ENCODE measurements at regions not wholly inside any gene's neighbourhood (a gene's known extent, or its start where the extent isn't known, plus 50 kb on each side); places are given as distances from the start of the nearest gene placed in this dataset.

GRCh38 chr7:17044396-17044795 lies 162.6 kb upstream of the AGR3 start:
- 92% methylated on average over 2 of the region's 2 CpGs; no CpG with 5 or more reads in 1 of the 2 experiments for WGBS, 2 experiments (ENCODE audit: extremely low coverage in 1 of 2, insufficient coverage in 1 of 2, insufficient read length in 1 of 2, insufficient replicate concordance in 2 of 2, low coverage in 1 of 2, low lambda C conversion rate in 2 of 2, missing lambda C conversion rate in 1 of 2)
- no peaks in the 10 kb centered on the region for H3K36me3 ChIP-seq (ENCODE audit: control insufficient read depth in 2 of 4, insufficient read depth in 4 of 4, low read length in 3 of 4)
- no peak overlapping the region for H2BK5ac ChIP-seq (ENCODE audit: low read depth, low read length)
- no peak overlapping the region for H2BK120ac ChIP-seq (replicated peaks; ENCODE audit: low read depth, low read length)
- no peak overlapping the region for H3K14ac ChIP-seq (ENCODE audit: insufficient read length)
- H3K79me2 ChIP-seq (ENCODE audit: control insufficient read depth in 1 of 2, insufficient read depth in 2 of 2, low read length in 2 of 2), result no peaks in the 10 kb centered on the region
- no peak overlapping the region for H3K4ac ChIP-seq (replicated peaks; ENCODE audit: insufficient read length, low read depth, low read length)
- H2AFZ ChIP-seq (ENCODE audit: low read length), result no peak overlapping the region
- H2AK5ac ChIP-seq (ENCODE audit: low read depth, low read length), result no peak overlapping the region
- H3K23ac ChIP-seq (ENCODE audit: insufficient read length), result no peak overlapping the region
- H4K91ac ChIP-seq (replicated peaks; ENCODE audit: insufficient read length, low read length), result no peak overlapping the region
- no peak overlapping the region for H2BK20ac ChIP-seq (ENCODE audit: low read length)
- H3K56ac ChIP-seq (replicated peaks; ENCODE audit: insufficient read length, low read depth, low read length), result no peak overlapping the region
- H3K4me3 ChIP-seq (ENCODE audit: extremely low read depth in 1 of 4, insufficient read depth in 2 of 4, low read depth in 3 of 4, low read length in 4 of 4), result no peak overlapping the region
- POLR2A ChIA-PET (ENCODE audit: partially characterized antibody), result no interaction called here
- H3K4me2 ChIP-seq (ENCODE audit: insufficient read depth in 1 of 2, low read depth in 2 of 2, low read length in 2 of 2), result no peak overlapping the region
- no peaks in the 10 kb centered on the region; a peak in 1 of 4 replicates for H3K9me3 ChIP-seq (ENCODE audit: insufficient read depth in 2 of 2, low read depth in 1 of 2, low read length in 1 of 2)
- H2BK15ac ChIP-seq (ENCODE audit: low read length), result no peak overlapping the region
- no peaks in the 10 kb centered on the region for H4K20me1 ChIP-seq (replicated peaks in 1 of 2; ENCODE audit: control insufficient read depth in 1 of 2, insufficient read depth in 2 of 2, low read length in 2 of 2)
- no peak overlapping the region for H3K18ac ChIP-seq (ENCODE audit: extremely low read depth, low read length)
- DNase-seq (ENCODE audit: low read depth in 1 of 2, low spot score in 2 of 2) (no peak), FAIRE-seq (no peak)
- no peak overlapping the region for H4K5ac ChIP-seq (ENCODE audit: insufficient read length, low read depth, low read length)
- H3K27me3 ChIP-seq (replicated peaks in 1 of 4; ENCODE audit: control insufficient read depth in 3 of 4, extremely low read depth in 1 of 4, insufficient read depth in 3 of 4, low read length in 3 of 4), result no peaks in the 10 kb centered on the region
- H3K9ac ChIP-seq (replicated peaks in 1 of 4; ENCODE audit: extremely low read depth in 1 of 4, low read depth in 3 of 4, low read length in 3 of 4), result no peak overlapping the region
- no peaks in the 10 kb centered on the region for H3K79me1 ChIP-seq (ENCODE audit: low read depth, low read length)
- no peak overlapping the region for H3K27ac ChIP-seq (ENCODE audit: low read depth, low read length)
- CTCF ChIA-PET (ENCODE audit: partially characterized antibody), result no interaction called here
- no peaks in the 10 kb centered on the region for H3K23me2 ChIP-seq (ENCODE audit: low read depth, low read length)
- H4K8ac ChIP-seq (ENCODE audit: extremely low read depth, insufficient read depth, low read length), result no peak overlapping the region
- H2BK12ac ChIP-seq (ENCODE audit: low read depth, low read length), result no peak overlapping the region
- no peaks in the 10 kb centered on the region for H3K4me1 ChIP-seq (replicated peaks in 1 of 4; ENCODE audit: control insufficient read depth in 3 of 4, insufficient read depth in 4 of 4, low read length in 3 of 4)
- TF ChIP-seq FOSL1 (IDR thresholded peaks at IDR 0.05; ENCODE audit: insufficient read depth, low read depth, low read length) (no peak), YY1 (IDR thresholded peaks at IDR 0.05; ENCODE audit: low read depth, low read length) (no peak), KDM1A (IDR thresholded peaks at IDR 0.05; ENCODE audit: borderline replicate concordance, low read length) (no peak), BCL11A (IDR thresholded peaks at IDR 0.05; ENCODE audit: low read depth in 2 of 2, low read length in 2 of 2) (no peak), SP4 (IDR thresholded peaks at IDR 0.05; ENCODE audit: low read length) (no peak), CTBP2 (IDR thresholded peaks at IDR 0.05; ENCODE audit: borderline replicate concordance, insufficient read depth, insufficient read length, low read length) (no peak), E2F6 (IDR thresholded peaks at IDR 0.05) (no peak), CHD2 (IDR thresholded peaks at IDR 0.05; ENCODE audit: low read length) (no peak), USF2 (IDR thresholded peaks at IDR 0.05; ENCODE audit: low read length) (no peak), SP1 (IDR thresholded peaks at IDR 0.05; ENCODE audit: low read depth, low read length) (no peak), TEAD4 (IDR thresholded peaks at IDR 0.05; ENCODE audit: low read depth, low read length) (no peak), BRCA1 (IDR thresholded peaks at IDR 0.05; ENCODE audit: low read depth, low read length) (no peak), NANOG (IDR thresholded peaks at IDR 0.05; ENCODE audit: insufficient read depth, low read depth, low read length, poor library complexity, severe bottlenecking) (no peak), PHF8 (conservative IDR thresholded peaks at IDR 0.05; ENCODE audit: low read depth, low read length) (no peak)
